SK-N-SH (cell line): ENCODE measurements at regions not wholly inside any gene's neighbourhood (a gene's known extent, or its start where the extent isn't known, plus 50 kb on each side); places are given as distances from the start of the nearest gene placed in this dataset.

Experiments used
- EP300 ChIP-seq, 2 experiments: IDR thresholded peaks; 2 replicates each; pipeline versions ENCODE4 v1.4.0 to v1.6.1; 2012; ENCODE audit warnings: borderline replicate concordance in 1 of 2, low read depth in 1 of 2, low read length in 1 of 2
- GABPA ChIP-seq: IDR thresholded peaks from 2 replicates; pipeline ENCODE4 v1.4.0; 2012; ENCODE audit warnings: low read depth, mild to moderate bottlenecking
- RAD21 ChIP-seq: IDR thresholded peaks from 2 replicates; pipeline ENCODE4 v1.6.1; 2012; ENCODE audit warnings: mild to moderate bottlenecking, low read length
- RXRA ChIP-seq: IDR thresholded peaks from 2 replicates; pipeline ENCODE4 v1.4.0; 2012; ENCODE audit warnings: low read depth, mild to moderate bottlenecking, borderline replicate concordance
- SMC3 ChIP-seq: IDR thresholded peaks from 2 replicates; pipeline ENCODE4 v1.6.1; 2012; ENCODE audit warnings: low read depth, low read length, improper control_type of control experiment
- TCF12 ChIP-seq: IDR thresholded peaks from 2 replicates; pipeline ENCODE4 v1.4.0; 2012
- TEAD4 ChIP-seq: IDR thresholded peaks from 2 replicates; pipeline ENCODE4 v1.4.0; 2012; ENCODE audit warnings: mild to moderate bottlenecking, borderline replicate concordance; ENCODE audit not compliant: insufficient read depth
- YY1 ChIP-seq: IDR thresholded peaks from 2 replicates; pipeline ENCODE4 v1.4.0; 2012; ENCODE audit warnings: low read depth, mild to moderate bottlenecking
- TF ChIP-seq, protein P1 (sequence below): fragments of 200-600 bp; sonication (generic); IDR thresholded peaks from 2 replicates; pipeline ENCODE4 v1.6.1; 2017; ENCODE audit warnings: antibody characterized with exemption, mild to moderate bottlenecking, moderate library complexity
- TF ChIP-seq, protein P2 (sequence below): IDR thresholded peaks from 2 replicates; pipeline ENCODE4; 2012
- TF ChIP-seq, protein P3 (sequence below): IDR thresholded peaks from 2 replicates; pipeline ENCODE4 v1.4.0; 2012; ENCODE audit warnings: low read depth

- TF ChIP-seq RAD21 (no peak), EP300 (IDR thresholded peaks at IDR 0.05; ENCODE audit: borderline replicate concordance in 1 of 2, low read depth in 1 of 2, low read length in 1 of 2) (no peak), SMC3 (no peak), TCF12 (no peak), RXRA (no peak), YY1 (no peak), GABPA (no peak), TEAD4 (no peak)
- TF ChIP-seq, protein P1, sequence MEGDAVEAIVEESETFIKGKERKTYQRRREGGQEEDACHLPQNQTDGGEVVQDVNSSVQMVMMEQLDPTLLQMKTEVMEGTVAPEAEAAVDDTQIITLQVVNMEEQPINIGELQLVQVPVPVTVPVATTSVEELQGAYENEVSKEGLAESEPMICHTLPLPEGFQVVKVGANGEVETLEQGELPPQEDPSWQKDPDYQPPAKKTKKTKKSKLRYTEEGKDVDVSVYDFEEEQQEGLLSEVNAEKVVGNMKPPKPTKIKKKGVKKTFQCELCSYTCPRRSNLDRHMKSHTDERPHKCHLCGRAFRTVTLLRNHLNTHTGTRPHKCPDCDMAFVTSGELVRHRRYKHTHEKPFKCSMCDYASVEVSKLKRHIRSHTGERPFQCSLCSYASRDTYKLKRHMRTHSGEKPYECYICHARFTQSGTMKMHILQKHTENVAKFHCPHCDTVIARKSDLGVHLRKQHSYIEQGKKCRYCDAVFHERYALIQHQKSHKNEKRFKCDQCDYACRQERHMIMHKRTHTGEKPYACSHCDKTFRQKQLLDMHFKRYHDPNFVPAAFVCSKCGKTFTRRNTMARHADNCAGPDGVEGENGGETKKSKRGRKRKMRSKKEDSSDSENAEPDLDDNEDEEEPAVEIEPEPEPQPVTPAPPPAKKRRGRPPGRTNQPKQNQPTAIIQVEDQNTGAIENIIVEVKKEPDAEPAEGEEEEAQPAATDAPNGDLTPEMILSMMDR, result no peak
- TF ChIP-seq, protein P2, sequence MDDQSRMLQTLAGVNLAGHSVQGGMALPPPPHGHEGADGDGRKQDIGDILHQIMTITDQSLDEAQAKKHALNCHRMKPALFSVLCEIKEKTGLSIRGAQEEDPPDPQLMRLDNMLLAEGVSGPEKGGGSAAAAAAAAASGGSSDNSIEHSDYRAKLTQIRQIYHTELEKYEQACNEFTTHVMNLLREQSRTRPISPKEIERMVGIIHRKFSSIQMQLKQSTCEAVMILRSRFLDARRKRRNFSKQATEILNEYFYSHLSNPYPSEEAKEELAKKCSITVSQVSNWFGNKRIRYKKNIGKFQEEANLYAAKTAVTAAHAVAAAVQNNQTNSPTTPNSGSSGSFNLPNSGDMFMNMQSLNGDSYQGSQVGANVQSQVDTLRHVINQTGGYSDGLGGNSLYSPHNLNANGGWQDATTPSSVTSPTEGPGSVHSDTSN, result no peak
- TF ChIP-seq, protein P3, sequence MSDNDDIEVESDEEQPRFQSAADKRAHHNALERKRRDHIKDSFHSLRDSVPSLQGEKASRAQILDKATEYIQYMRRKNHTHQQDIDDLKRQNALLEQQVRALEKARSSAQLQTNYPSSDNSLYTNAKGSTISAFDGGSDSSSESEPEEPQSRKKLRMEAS, result no peak
Measured at GRCh38 chr12:84161296-84161695, 751.3 kb downstream of the SLC6A15 start.
